WERI-Rb-1 (cell line): ENCODE measurements at regions not wholly inside any gene's neighbourhood (a gene's known extent, or its start where the extent isn't known, plus 50 kb on each side); places are given as distances from the start of the nearest gene placed in this dataset.
"Not testable (repeated sequence)": the region's sequence is repeated elsewhere in the genome, so short reads cannot be mapped to it uniquely, and the experiment has no call there.

ENCODE experiments used
- DNase-seq: peaks from one replicate; pipeline ENCODE4 v3.0.0-alpha.2; 2020
- H3K27ac ChIP-seq: fragments of 250-450 bp; sonication (Bioruptor Pico); 2 replicates; pipeline ENCODE4 v1.5.1; 2020; ENCODE audit warnings: mild to moderate bottlenecking, moderate library complexity
- H3K27me3 ChIP-seq: fragments of 250-450 bp; sonication (Bioruptor Pico); 2 replicates; pipeline ENCODE4 v1.5.1; 2021; ENCODE audit warnings: mild to moderate bottlenecking, low read depth, moderate library complexity; ENCODE audit not compliant: insufficient read depth, severe bottlenecking
- H3K36me3 ChIP-seq: fragments of 250-450 bp; sonication (Bioruptor Pico); 2 replicates; pipeline ENCODE4 v1.5.1; 2020; ENCODE audit warnings: mild to moderate bottlenecking, moderate library complexity
- H3K4me3 ChIP-seq: 2 replicates; pipeline ENCODE4 v1.5.1; 2011; ENCODE audit warnings: low read depth, mild to moderate bottlenecking, control low read depth, low read length
- H3K9me3 ChIP-seq: fragments of 250-450 bp; sonication (Bioruptor Pico); 2 replicates; pipeline ENCODE4 v1.5.1; 2021; ENCODE audit warnings: mild to moderate bottlenecking, moderate library complexity; ENCODE audit not compliant: severe bottlenecking
- TF ChIP-seq, protein P1 (sequence below): IDR thresholded peaks from 2 replicates; pipeline ENCODE4 v1.5.1; 2011; ENCODE audit warnings: low read depth, mild to moderate bottlenecking, control low read depth, inconsistent platforms, low read length

DNA sequence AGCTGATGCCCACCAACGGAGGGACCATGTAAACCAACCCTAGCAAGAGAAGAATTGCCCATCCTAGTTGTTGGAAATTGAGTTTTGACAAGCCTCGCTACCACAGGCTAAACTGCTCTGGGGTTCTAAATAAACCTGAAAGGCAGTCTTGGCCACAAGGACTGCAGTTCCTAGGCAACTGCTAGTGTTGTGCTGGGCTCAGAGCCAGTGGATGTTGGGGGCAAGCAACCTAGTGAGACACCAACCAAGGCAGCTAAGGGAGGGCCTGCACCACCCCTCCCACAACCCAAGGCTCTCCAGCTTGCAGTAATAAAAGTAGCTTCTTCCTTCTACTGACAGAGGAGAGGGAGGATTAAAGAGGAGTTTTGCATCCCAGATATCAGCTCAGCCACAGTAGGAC, 102.4 kb upstream of the PKN2 start:
- no peak overlapping the region for H3K27ac ChIP-seq
- no peaks in the 10 kb centered on the region for H3K36me3 ChIP-seq
- no peak overlapping the region for H3K4me3 ChIP-seq
- DNase-seq = no peak
- no peaks in the 10 kb centered on the region for H3K9me3 ChIP-seq
- no peaks in the 10 kb centered on the region for H3K27me3 ChIP-seq
- TF ChIP-seq, protein P1, sequence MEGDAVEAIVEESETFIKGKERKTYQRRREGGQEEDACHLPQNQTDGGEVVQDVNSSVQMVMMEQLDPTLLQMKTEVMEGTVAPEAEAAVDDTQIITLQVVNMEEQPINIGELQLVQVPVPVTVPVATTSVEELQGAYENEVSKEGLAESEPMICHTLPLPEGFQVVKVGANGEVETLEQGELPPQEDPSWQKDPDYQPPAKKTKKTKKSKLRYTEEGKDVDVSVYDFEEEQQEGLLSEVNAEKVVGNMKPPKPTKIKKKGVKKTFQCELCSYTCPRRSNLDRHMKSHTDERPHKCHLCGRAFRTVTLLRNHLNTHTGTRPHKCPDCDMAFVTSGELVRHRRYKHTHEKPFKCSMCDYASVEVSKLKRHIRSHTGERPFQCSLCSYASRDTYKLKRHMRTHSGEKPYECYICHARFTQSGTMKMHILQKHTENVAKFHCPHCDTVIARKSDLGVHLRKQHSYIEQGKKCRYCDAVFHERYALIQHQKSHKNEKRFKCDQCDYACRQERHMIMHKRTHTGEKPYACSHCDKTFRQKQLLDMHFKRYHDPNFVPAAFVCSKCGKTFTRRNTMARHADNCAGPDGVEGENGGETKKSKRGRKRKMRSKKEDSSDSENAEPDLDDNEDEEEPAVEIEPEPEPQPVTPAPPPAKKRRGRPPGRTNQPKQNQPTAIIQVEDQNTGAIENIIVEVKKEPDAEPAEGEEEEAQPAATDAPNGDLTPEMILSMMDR = no peak

DNA sequence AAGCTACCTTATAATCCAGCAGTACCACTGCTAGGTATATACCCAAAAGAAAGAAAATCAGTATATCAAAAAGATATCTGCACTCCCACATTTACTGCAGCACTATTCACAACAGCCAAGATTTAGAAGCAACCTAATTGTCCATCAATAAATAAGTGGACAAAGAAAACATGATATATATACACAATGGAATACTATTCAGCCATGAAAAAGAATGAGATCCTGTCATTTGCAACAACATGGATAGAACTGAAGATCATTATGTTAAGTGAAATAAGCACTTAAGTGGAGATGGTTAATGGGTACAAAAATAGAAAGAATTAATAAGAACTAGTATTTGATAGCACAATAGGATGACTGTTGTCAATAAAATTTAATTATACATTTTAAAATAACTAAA, 90.7 kb upstream of the PKN2 start:
- Histone ChIP-seq H3K27me3 (no peaks in the 10 kb centered on the region), H3K4me3 (no peak overlapping the region), H3K27ac (no peak overlapping the region), H3K36me3 (no peaks in the 10 kb centered on the region), H3K9me3 (peaks cover 3% of the 10 kb centered on the region)
- TF ChIP-seq, protein P1 = no peak
- no peak for DNase-seq

DNA sequence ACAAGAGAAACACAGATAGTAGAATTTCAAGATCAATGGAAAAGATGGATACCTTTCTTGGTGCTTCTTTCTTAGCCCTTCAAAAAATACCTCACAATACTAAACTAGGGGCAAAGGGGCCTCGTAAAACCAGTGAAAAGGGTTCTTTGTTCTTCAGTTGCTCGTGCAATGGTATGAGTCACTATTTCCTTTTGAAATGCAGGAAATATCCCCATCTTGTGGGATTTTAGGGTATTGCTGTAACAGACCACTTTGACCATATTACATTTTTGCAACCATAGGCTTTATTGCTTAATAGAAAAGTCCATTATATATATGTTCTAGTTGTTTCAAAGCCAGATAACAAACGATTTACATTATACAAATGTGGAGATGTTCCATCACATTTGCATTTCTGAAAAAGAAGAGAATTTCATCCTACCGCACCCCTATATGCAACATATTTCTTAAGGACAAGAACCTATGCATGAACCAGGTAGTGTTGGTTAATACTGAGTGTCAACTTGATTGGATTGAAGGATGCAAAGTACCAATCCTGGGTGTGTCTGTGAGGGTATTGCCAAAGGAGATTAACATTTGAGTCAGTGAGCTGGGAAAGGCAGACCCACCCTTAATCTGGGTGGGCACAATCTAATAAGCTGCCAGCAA, 88.6 kb upstream of the PKN2 start:
- DNase-seq = no peak
- H3K27ac ChIP-seq = no peak overlapping the region
- H3K36me3 ChIP-seq = no peaks in the 10 kb centered on the region
- peaks cover 3% of the 10 kb centered on the region for H3K9me3 ChIP-seq
- H3K27me3 ChIP-seq = no peaks in the 10 kb centered on the region
- TF ChIP-seq, protein P1 = no peak
- H3K4me3 ChIP-seq = no peak overlapping the region

DNA sequence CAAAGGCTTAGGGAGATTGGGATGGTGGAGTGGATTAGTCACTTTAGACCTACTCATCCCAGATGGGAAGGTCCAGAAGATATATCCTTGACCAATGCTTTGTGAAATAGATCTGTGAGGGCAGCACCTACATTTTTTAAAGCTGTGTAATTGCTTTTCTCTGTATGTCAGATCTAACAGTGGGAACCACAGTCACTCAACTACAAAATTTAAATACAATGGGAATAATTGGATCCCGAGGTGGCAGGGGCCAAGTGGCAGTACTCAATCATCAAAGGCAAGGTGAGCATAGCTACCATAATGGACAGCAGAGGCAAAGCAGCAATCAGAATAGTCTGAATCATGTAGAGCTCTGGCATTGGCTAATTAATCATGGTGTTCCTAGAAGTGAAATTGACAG, 86.1 kb upstream of the PKN2 start:
- H3K27me3 ChIP-seq, H3K4me3 ChIP-seq, H3K9me3 ChIP-seq, H3K27ac ChIP-seq, DNase-seq, H3K36me3 ChIP-seq: not testable (repeated sequence)

DNA sequence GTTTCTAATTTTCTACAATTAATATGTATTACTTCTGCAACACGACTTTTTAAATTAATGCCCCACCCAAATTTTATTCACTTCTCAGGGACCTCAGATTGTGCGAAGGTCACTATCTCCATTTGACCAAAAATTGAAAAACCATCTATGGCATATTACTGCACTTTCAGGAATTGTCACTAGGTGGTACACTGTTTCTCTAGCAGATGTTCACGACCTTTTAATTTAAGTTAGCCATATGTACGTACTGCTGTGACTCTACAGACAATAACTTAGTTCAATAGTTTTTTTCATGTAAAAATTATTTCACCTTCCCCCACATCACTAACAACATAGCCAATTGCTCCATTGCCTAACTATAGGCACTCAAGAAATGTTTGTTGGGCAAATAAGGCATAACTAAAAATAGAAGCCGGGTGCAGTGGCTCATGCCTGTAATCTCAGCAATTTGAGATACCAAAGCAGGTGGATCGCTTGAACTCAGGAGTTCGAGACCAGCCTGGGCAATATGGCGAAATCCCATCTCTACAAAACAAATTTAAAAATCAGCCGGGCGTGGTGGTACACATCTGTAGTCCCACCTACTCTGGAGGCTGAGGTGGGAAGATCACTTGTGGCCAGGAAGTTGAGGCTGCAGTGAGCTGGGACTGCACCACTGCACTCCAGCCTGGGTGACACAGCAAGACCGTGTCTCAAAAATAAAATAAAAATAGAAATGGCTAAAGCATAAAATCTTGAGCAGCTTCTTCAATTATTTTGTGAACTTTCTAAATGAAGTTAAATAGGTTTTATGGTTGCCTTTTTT, 75.7 kb upstream of the PKN2 start:
- no peak for DNase-seq
- H3K27me3 ChIP-seq = no peaks in the 10 kb centered on the region
- H3K36me3 ChIP-seq = no peaks in the 10 kb centered on the region

DNA sequence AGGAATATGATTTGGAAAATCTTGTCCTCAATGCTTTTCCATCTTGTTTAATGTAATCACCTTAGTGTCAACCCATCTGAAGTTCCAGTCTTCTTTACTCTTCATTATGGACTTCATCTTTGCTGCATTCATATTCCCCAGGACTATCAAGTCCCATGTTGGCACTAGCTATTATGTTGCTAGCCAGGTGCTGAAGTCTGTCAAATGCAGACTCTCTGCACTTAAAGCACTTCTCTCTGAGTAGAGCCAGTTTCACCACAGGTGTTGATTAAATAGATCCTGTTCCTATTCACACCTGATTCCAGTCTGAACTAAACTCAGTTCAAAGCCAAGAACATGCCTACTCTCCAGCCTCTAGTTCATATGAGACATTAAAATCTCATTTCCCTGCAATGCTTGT, 75.0 kb upstream of the PKN2 start:
- H3K36me3 ChIP-seq = no peaks in the 10 kb centered on the region
- DNase-seq = no peak
- no peak overlapping the region for H3K4me3 ChIP-seq
- H3K27me3 ChIP-seq = no peaks in the 10 kb centered on the region
- TF ChIP-seq, protein P1 = no peak
- H3K9me3 ChIP-seq = no peaks in the 10 kb centered on the region
- H3K27ac ChIP-seq = no peak overlapping the region

More for the DNA sequence above, 75.7 kb upstream of the PKN2 start:
- TF ChIP-seq, protein P1 = peak; percentile 64
- no peak overlapping the region for H3K27ac ChIP-seq
- no peak overlapping the region for H3K4me3 ChIP-seq
- H3K9me3 ChIP-seq = no peaks in the 10 kb centered on the region
